ENCODE measurements at regions not wholly inside any gene's neighbourhood (a gene's known extent, or its start where the extent isn't known, plus 50 kb on each side); places are given as distances from the start of the nearest gene placed in this dataset.
"Not testable (repeated sequence)": the region's sequence is repeated elsewhere in the genome, so short reads cannot be mapped to it uniquely, and the experiment has no call there.

DNA sequence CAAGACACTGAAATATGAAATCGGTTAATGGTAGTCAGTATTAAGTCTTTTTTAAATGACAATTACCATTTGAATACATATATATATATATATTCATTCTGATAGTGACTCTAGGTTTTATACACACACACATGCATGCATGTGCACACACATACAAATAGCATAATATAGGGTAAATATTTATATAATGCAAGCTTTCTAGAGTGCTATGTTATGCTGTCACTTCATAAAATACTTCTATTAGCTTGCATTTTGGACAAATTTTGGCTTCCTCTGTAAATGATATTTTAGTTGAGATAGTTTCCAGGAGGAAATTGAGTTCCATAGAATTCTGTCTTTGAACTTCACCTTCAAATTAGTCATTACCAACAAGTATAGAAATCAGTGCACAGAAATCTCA lies 89.9 kb upstream of the EPHA3 start:
- Mint-ChIP-seq H3K27ac (ENCODE audit: unreplicated experiment) (no peak overlapping the region), H3K36me3 (ENCODE audit: low read depth) (peaks cover 2% of the 10 kb centered on the region), H3K4me1 (peaks cover 19% of the 10 kb centered on the region), H3K27me3 (ENCODE audit: low read depth) (no peaks in the 10 kb centered on the region), H3K4me3 (no peak overlapping the region), H3K9me3 (peaks cover 3% of the 10 kb centered on the region)
- no peak for DNase-seq (ENCODE audit: low read depth, low spot score)
- TF ChIP-seq CTCF (conservative IDR thresholded peaks at IDR 0.05), result no peak

GRCh38 chr3:89025185-89025584 lies 82.2 kb upstream of the EPHA3 start:
- H3K4me3 Mint-ChIP-seq, result peak overlapping the region; percentile 59
- peaks cover 3% of the 10 kb centered on the region for H3K9me3 Mint-ChIP-seq
- H3K36me3 Mint-ChIP-seq (ENCODE audit: low read depth), result no peaks in the 10 kb centered on the region
- peaks cover 45% of the 10 kb centered on the region for H3K4me1 Mint-ChIP-seq
- no peak for DNase-seq (ENCODE audit: low read depth, low spot score)
- H3K27me3 Mint-ChIP-seq (ENCODE audit: low read depth), result no peaks in the 10 kb centered on the region
- H3K27ac Mint-ChIP-seq (ENCODE audit: unreplicated experiment), result peak overlapping the region; percentile 83
- no peak for TF ChIP-seq CTCF (conservative IDR thresholded peaks at IDR 0.05)

- H3K4me1 Mint-ChIP-seq, result peaks cover 5% of the 10 kb centered on the region
- H3K4me3 Mint-ChIP-seq, result no peak overlapping the region
- H3K36me3 Mint-ChIP-seq (ENCODE audit: low read depth), result peaks cover 3% of the 10 kb centered on the region
- no peak for TF ChIP-seq CTCF (conservative IDR thresholded peaks at IDR 0.05)
- peaks cover 3% of the 10 kb centered on the region for H3K9me3 Mint-ChIP-seq
- DNase-seq (ENCODE audit: low read depth, low spot score), result no peak
- no peaks in the 10 kb centered on the region for H3K27me3 Mint-ChIP-seq (ENCODE audit: low read depth)
- no peak overlapping the region for H3K27ac Mint-ChIP-seq (ENCODE audit: unreplicated experiment)
Measured at GRCh38 chr3:89032346-89033013, 74.9 kb upstream of the EPHA3 start.

DNA sequence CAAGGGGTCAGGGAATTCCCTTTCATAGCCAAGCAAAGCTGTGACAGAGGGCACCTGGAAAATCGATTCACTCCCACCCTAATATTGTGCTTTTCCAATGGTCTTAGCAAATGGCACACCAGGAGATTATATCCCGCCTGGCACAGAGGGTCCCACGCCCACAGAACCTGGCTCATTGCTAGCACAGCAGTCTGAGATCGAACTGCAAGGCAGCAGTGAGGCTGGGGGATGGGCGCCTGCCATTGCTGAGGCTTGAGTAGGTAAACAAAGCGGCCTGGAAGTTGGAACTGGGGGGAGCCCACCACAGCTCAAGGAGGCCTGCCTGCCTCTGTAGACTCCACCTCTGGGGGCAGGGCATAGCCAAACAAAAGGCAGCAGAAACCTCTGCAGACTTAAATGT lies 72.7 kb upstream of the EPHA3 start:
- not testable (repeated sequence) for H3K27ac Mint-ChIP-seq (ENCODE audit: unreplicated experiment); H3K36me3 Mint-ChIP-seq (ENCODE audit: low read depth); H3K4me1 Mint-ChIP-seq; H3K27me3 Mint-ChIP-seq (ENCODE audit: low read depth); DNase-seq (ENCODE audit: low read depth, low spot score); H3K4me3 Mint-ChIP-seq; H3K9me3 Mint-ChIP-seq

GRCh38 chr3:89038869-89039268 lies 68.6 kb upstream of the EPHA3 start:
- H3K27me3 Mint-ChIP-seq (ENCODE audit: low read depth), result no peaks in the 10 kb centered on the region
- DNase-seq (ENCODE audit: low read depth, low spot score), result no peak
- no peak for TF ChIP-seq CTCF (conservative IDR thresholded peaks at IDR 0.05)
- no peaks in the 10 kb centered on the region for H3K9me3 Mint-ChIP-seq
- peaks cover 15% of the 10 kb centered on the region for H3K4me1 Mint-ChIP-seq
- H3K4me3 Mint-ChIP-seq, result no peak overlapping the region
- peaks cover 6% of the 10 kb centered on the region for H3K36me3 Mint-ChIP-seq (ENCODE audit: low read depth)
- no peak overlapping the region for H3K27ac Mint-ChIP-seq (ENCODE audit: unreplicated experiment)

- TF ChIP-seq CTCF (conservative IDR thresholded peaks at IDR 0.05), result no peak
- Mint-ChIP-seq H3K4me1 (peaks cover 20% of the 10 kb centered on the region), H3K27ac (ENCODE audit: unreplicated experiment) (no peak overlapping the region), H3K9me3 (no peaks in the 10 kb centered on the region), H3K36me3 (ENCODE audit: low read depth) (peaks cover 3% of the 10 kb centered on the region), H3K27me3 (ENCODE audit: low read depth) (no peaks in the 10 kb centered on the region), H3K4me3 (no peak overlapping the region)
- DNase-seq (ENCODE audit: low read depth, low spot score), result no peak
Measured at GRCh38 chr3:89042236-89042835, 65.1 kb upstream of the EPHA3 start.

Measured in neural crest cell (in vitro differentiated cells).